Activated CD8-positive, alpha-beta T cell treated with anti-CD3 and anti-CD28 coated beads for 36 hours (primary cell): ENCODE measurements at regions not wholly inside any gene's neighbourhood (a gene's known extent, or its start where the extent isn't known, plus 50 kb on each side); places are given as distances from the start of the nearest gene placed in this dataset.
"Not testable (repeated sequence)": the region's sequence is repeated elsewhere in the genome, so short reads cannot be mapped to it uniquely, and the experiment has no call there.

ENCODE experiments used
- ATAC-seq: fragments of 200-7000 bp; cut with Tn5 transposase; one replicate; pipeline ENCODE4 v1.10.0; 2021; ENCODE audit warnings: mild to moderate bottlenecking, moderate library complexity
- CTCF ChIA-PET: fragments of 350-600 bp; sonication (Branson Sonifier 250); formaldehyde crosslinking; loops from one replicate; lab custom pipeline; 2021; ENCODE audit warnings: antibody characterized with exemption; lab: Charles Lee
- POLR2A ChIA-PET: fragments of 350-600 bp; sonication (Branson Sonifier 250); formaldehyde crosslinking; loops from one replicate; lab custom pipeline; 2021; ENCODE audit warnings: antibody characterized with exemption; lab: Charles Lee
- DNase-seq: peaks from one replicate; pipeline ENCODE4 v3.0.0-alpha.2; 2020
- H3K27ac Mint-ChIP-seq: one replicate; pipeline ENCODE4 v1.8.0; 2021; ENCODE audit warnings: mild to moderate bottlenecking, mixed read lengths
- H3K27me3 Mint-ChIP-seq: one replicate; pipeline ENCODE4 v1.8.0; 2021; ENCODE audit warnings: mixed read lengths
- H3K36me3 Mint-ChIP-seq: one replicate; pipeline ENCODE4 v1.8.0; 2021; ENCODE audit warnings: low read depth, mixed read lengths
- H3K4me1 Mint-ChIP-seq: one replicate; pipeline ENCODE4 v1.8.0; 2021; ENCODE audit warnings: low read depth, mixed read lengths
- H3K4me3 Mint-ChIP-seq: one replicate; pipeline ENCODE4 v1.8.0; 2021; ENCODE audit warnings: mild to moderate bottlenecking, moderate library complexity, mixed read lengths
- H3K9me3 Mint-ChIP-seq: one replicate; pipeline ENCODE4 v1.8.0; 2021; ENCODE audit warnings: mixed read lengths
- CTCF ChIP-seq: fragments of 200-600 bp; IDR thresholded peaks from one replicate; pipeline ENCODE4 v1.8.0; 2022; ENCODE audit warnings: antibody characterized with exemption, mild to moderate bottlenecking
- intact Hi-C: fragments of 100-400 bp; cut with micrococcal nuclease; formaldehyde crosslinking; loops from one replicate; pipeline ENCODE4 v1.10.0; 2022

DNA sequence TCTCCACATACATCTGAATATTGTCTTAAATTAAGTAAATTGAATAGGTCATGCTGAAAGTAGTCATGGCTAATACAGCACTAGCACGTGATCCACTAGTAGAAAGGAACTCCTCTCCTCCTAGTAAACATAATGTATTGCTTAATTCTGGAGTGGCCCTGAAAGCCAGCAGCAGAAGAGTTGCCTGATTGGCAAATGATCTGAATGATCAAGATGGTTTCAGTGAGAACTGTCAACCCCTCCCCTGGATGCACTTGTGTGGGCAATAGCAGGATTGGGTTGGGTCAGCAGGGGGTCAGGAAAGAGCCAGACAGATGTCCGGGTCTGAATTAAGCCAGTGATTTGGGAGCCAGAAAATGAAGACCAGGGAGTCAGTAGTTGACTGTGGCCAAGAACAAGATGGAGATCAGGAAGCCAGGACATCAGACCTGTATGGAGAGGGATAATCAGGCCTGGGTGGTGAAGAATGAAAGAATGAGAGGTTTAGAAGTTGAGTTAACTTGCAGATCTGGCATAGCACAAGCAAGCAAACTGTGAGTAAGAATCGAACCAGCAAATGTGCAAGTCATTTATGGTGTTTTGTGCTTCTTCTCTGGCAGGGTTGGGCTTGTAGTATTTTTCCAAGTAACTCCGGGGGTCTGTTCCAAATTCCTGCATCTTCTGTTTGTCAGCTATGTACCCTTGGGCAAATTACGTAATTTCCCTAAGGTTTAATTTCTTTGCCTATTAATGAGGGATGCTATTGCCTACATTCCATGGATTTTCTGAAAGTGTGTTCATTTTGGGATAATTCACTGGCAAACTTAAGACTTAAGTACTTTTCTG lies 304.9 kb downstream of the CD109 start:
- Mint-ChIP-seq H3K27me3 (no peaks in the 10 kb centered on the region), H3K4me3 (no peak overlapping the region), H3K27ac (no peak overlapping the region), H3K9me3 (peaks cover 2% of the 10 kb centered on the region), H3K36me3 (no peaks in the 10 kb centered on the region), H3K4me1 (no peaks in the 10 kb centered on the region)
- DNase-seq = no peak
- no peak for ATAC-seq
- TF ChIP-seq CTCF = no peak
- intact Hi-C loops = no loop called here
- CTCF ChIA-PET = no interaction called here
- POLR2A ChIA-PET = no interaction called here

- intact Hi-C loops, ATAC-seq, H3K27ac Mint-ChIP-seq, H3K36me3 Mint-ChIP-seq, CTCF ChIA-PET, H3K9me3 Mint-ChIP-seq, DNase-seq, H3K4me1 Mint-ChIP-seq, POLR2A ChIA-PET, H3K27me3 Mint-ChIP-seq, H3K4me3 Mint-ChIP-seq: not testable (repeated sequence)
Measured at GRCh38 chr6:73990609-73991238, 294.7 kb downstream of the CD109 start.

DNA sequence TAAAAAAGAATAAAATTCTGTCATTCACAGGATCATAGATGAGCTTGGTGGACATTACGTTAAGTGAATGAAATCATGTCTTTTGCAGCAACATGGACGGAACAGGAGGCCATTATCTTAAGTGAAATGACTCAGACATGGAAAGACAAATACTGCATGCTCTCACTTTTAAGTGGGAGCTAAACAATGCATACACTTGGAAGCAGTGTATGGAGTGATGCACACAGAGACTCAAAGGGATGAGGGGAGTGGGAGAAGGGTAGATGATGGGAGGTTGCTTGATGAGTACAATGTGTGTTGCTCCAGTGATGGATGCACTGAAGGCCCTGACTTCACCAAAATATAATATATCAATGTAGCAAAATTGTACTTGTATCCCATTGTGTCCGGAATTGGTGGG lies 293.4 kb downstream of the CD109 start:
- CTCF ChIA-PET = no interaction called here
- intact Hi-C loops = no loop called here

DNA sequence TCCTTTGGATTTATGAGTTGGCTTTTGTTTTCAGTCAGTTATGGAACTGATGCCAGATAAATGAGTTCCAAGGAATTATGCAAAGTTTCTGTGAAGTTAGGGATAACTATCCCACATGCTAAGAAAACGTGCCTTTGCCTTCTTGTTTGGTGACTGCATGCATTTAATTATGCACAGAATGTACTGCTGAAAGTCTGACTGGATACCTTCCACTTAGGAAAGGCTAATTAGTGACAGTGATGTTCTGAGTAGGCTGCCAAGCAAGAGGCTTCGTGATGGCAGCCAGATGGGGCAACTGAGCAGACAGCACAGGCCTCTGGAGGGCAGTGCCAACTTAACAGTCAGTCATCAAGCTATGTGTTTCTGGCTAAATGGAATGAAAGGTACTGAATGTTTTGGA lies 289.9 kb downstream of the CD109 start:
- Mint-ChIP-seq H3K27ac (no peak overlapping the region), H3K4me3 (no peak overlapping the region), H3K27me3 (no peaks in the 10 kb centered on the region), H3K9me3 (peaks cover 1% of the 10 kb centered on the region), H3K36me3 (no peaks in the 10 kb centered on the region), H3K4me1 (no peaks in the 10 kb centered on the region)
- ATAC-seq (no peak), DNase-seq (peak; percentile 2)
- intact Hi-C loops = no loop called here
- POLR2A ChIA-PET = no interaction called here
- no peak for TF ChIP-seq CTCF
- CTCF ChIA-PET = interaction anchor here (0.7 to 0.9 kb wide), 2 partner anchors 9 to 89 kb away, joined by 3 read pairs; no protein-coding TSS in a partner anchor

More for the DNA sequence above, 293.4 kb downstream of the CD109 start:
- peaks cover 1% of the 10 kb centered on the region for H3K9me3 Mint-ChIP-seq
- no peaks in the 10 kb centered on the region for H3K4me1 Mint-ChIP-seq
- no peak for TF ChIP-seq CTCF
- no peak for DNase-seq
- no peak for ATAC-seq
- no peak overlapping the region for H3K27ac Mint-ChIP-seq
- no peaks in the 10 kb centered on the region for H3K36me3 Mint-ChIP-seq
- POLR2A ChIA-PET = no interaction called here
- no peaks in the 10 kb centered on the region for H3K27me3 Mint-ChIP-seq
- H3K4me3 Mint-ChIP-seq = no peak overlapping the region

DNA sequence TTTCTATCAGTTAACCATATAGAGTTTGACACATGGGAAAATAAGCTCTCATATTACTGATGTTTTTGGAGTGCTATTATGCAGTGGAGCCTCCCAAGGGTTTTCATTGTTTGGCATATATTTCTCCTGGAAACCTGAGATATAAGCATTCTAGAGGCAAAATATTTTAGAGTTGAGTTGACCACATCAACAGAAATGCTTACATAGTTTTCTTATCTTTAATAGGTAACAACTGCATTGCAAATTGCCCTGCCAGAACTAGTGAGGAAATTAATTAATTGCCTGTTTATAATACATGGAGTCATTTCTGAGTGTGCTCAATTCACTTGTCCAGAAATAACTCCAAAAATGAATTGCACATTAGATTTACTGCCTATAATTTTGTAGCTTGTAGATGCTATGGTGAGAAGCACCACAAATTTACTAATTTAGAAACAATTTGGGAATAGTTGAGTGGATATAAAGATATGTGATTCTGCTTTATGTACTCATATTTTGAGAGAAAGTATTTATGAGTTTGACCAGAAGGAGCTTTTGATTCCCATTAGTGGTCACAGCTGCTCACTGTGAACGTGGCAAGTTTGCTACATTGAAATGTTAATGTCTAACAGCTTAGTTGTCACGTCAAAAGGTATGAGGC lies 288.7 kb downstream of the CD109 start:
- H3K36me3 Mint-ChIP-seq = no peaks in the 10 kb centered on the region
- no peak for ATAC-seq
- H3K27ac Mint-ChIP-seq = no peak overlapping the region
- H3K27me3 Mint-ChIP-seq = no peaks in the 10 kb centered on the region
- ChIA-PET CTCF (interaction anchor here (0.6 to 1.3 kb wide), 5 partner anchors 8 to 106 kb away, joined by 3 read pairs; no protein-coding TSS in a partner anchor), POLR2A (no interaction called here)
- no peak overlapping the region for H3K4me3 Mint-ChIP-seq
- TF ChIP-seq CTCF = no peak
- no peaks in the 10 kb centered on the region for H3K9me3 Mint-ChIP-seq
- intact Hi-C loops = no loop called here
- no peak for DNase-seq
- H3K4me1 Mint-ChIP-seq = no peaks in the 10 kb centered on the region
